ENCODE measurements at regions not wholly inside any gene's neighbourhood (a gene's known extent, or its start where the extent isn't known, plus 50 kb on each side); places are given as distances from the start of the nearest gene placed in this dataset.

DNA sequence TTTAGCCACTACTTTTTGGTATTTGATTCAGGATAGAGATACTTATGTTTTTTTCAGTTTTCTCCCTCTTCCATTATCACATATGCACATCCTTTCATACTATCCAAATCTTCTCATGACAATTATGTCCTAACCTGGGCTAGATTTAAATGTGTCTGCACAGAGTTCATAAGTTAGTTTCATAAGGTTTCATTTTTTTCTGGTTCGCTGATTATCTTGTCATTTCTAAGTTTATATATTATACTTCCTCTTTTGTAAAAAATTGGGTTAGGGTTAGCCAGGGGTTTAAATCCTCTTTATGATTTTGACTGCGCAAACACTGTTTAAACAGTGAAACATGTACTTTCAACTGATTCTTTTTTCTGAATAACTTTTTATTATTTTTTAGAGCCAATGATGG is 148.6 kb downstream of the SST start:
- Histone ChIP-seq H3K4me1 (replicated peaks) (no peaks in the 10 kb centered on the region), H3K27ac (no peak overlapping the region), H3K27me3 (replicated peaks; ENCODE audit: insufficient read depth) (no peaks in the 10 kb centered on the region), H3K9me3 (no peaks in the 10 kb centered on the region), H3K36me3 (no peaks in the 10 kb centered on the region), H3K4me3 (no peak overlapping the region)
- intact Hi-C loops (cut with DNase I), result no loop called here
- WGBS, result 82% methylated on average over 2 of the region's 2 CpGs
- no peak for TF ChIP-seq POLR2AphosphoS5 (IDR thresholded peaks at IDR 0.05)
- TF ChIP-seq, protein P1, sequence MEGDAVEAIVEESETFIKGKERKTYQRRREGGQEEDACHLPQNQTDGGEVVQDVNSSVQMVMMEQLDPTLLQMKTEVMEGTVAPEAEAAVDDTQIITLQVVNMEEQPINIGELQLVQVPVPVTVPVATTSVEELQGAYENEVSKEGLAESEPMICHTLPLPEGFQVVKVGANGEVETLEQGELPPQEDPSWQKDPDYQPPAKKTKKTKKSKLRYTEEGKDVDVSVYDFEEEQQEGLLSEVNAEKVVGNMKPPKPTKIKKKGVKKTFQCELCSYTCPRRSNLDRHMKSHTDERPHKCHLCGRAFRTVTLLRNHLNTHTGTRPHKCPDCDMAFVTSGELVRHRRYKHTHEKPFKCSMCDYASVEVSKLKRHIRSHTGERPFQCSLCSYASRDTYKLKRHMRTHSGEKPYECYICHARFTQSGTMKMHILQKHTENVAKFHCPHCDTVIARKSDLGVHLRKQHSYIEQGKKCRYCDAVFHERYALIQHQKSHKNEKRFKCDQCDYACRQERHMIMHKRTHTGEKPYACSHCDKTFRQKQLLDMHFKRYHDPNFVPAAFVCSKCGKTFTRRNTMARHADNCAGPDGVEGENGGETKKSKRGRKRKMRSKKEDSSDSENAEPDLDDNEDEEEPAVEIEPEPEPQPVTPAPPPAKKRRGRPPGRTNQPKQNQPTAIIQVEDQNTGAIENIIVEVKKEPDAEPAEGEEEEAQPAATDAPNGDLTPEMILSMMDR (IDR thresholded peaks at IDR 0.05), result no peak
- no peak for TF ChIP-seq POLR2A (IDR thresholded peaks at IDR 0.05)
- DNase-seq (ENCODE audit: low spot score), result no peak

GRCh38 chr3:187520027-187520945 is 149.9 kb downstream of the SST start:
- DNase-seq (ENCODE audit: low spot score), result no peak
- Histone ChIP-seq H3K27ac (no peak overlapping the region), H3K36me3 (no peaks in the 10 kb centered on the region), H3K9me3 (no peaks in the 10 kb centered on the region), H3K4me3 (no peak overlapping the region), H3K4me1 (replicated peaks) (no peaks in the 10 kb centered on the region), H3K27me3 (replicated peaks; ENCODE audit: insufficient read depth) (no peaks in the 10 kb centered on the region)
- TF ChIP-seq POLR2AphosphoS5 (IDR thresholded peaks at IDR 0.05) (no peak), POLR2A (IDR thresholded peaks at IDR 0.05) (no peak)
- 79% methylated on average over 9 of the region's 9 CpGs for WGBS
- intact Hi-C loops (cut with DNase I), result no loop called here

GRCh38 chr3:187519428-187519890 is 150.7 kb downstream of the SST start:
- Histone ChIP-seq H3K9me3 (no peaks in the 10 kb centered on the region), H3K27me3 (replicated peaks; ENCODE audit: insufficient read depth) (no peaks in the 10 kb centered on the region), H3K27ac (no peak overlapping the region), H3K36me3 (no peaks in the 10 kb centered on the region), H3K4me3 (no peak overlapping the region), H3K4me1 (replicated peaks) (no peaks in the 10 kb centered on the region)
- no peak for DNase-seq (ENCODE audit: low spot score)
- intact Hi-C loops (cut with DNase I), result no loop called here
- no peak for TF ChIP-seq POLR2AphosphoS5 (IDR thresholded peaks at IDR 0.05)
- TF ChIP-seq, protein P1 (IDR thresholded peaks at IDR 0.05), result no peak
- TF ChIP-seq POLR2A (IDR thresholded peaks at IDR 0.05), result no peak
- WGBS, result 49% methylated on average over 9 of the region's 9 CpGs

GRCh38 chr3:187518616-187519015 is 150.4 kb downstream of the RTP4 start:
- no peak overlapping the region for H3K27ac ChIP-seq
- no peaks in the 10 kb centered on the region for H3K27me3 ChIP-seq (replicated peaks; ENCODE audit: insufficient read depth)
- intact Hi-C loops (cut with DNase I), result no loop called here
- WGBS, result 92% methylated on average over 3 of the region's 3 CpGs
- H3K4me3 ChIP-seq, result no peak overlapping the region
- no peaks in the 10 kb centered on the region for H3K36me3 ChIP-seq
- no peaks in the 10 kb centered on the region for H3K9me3 ChIP-seq
- TF ChIP-seq, protein P1 (IDR thresholded peaks at IDR 0.05), result no peak
- TF ChIP-seq POLR2AphosphoS5 (IDR thresholded peaks at IDR 0.05), result no peak
- TF ChIP-seq POLR2A (IDR thresholded peaks at IDR 0.05), result no peak
- no peaks in the 10 kb centered on the region for H3K4me1 ChIP-seq (replicated peaks)
- no peak for DNase-seq (ENCODE audit: low spot score)

- 33% methylated on average over 2 of the region's 2 CpGs for WGBS
- intact Hi-C loops (cut with DNase I), result no loop called here
- H3K27ac ChIP-seq, result no peak overlapping the region
Observed at GRCh38 chr3:187518207-187518606, 150.0 kb downstream of the RTP4 start.

More at GRCh38 chr3:187518207-187518606, 150.0 kb downstream of the RTP4 start:
- TF ChIP-seq POLR2A (IDR thresholded peaks at IDR 0.05), result no peak
- no peak for TF ChIP-seq POLR2AphosphoS5 (IDR thresholded peaks at IDR 0.05)
- TF ChIP-seq, protein P1 (IDR thresholded peaks at IDR 0.05), result no peak
- H3K4me1 ChIP-seq (replicated peaks), result no peaks in the 10 kb centered on the region
- H3K36me3 ChIP-seq, result no peaks in the 10 kb centered on the region
- no peaks in the 10 kb centered on the region for H3K9me3 ChIP-seq
- H3K27me3 ChIP-seq (replicated peaks; ENCODE audit: insufficient read depth), result no peaks in the 10 kb centered on the region
- no peak for DNase-seq (ENCODE audit: low spot score)
- no peak overlapping the region for H3K4me3 ChIP-seq

All from prostate gland (tissue), 2 donors.